Spleen (tissue), 7 donors: ENCODE measurements at regions not wholly inside any gene's neighbourhood (a gene's known extent, or its start where the extent isn't known, plus 50 kb on each side); places are given as distances from the start of the nearest gene placed in this dataset.

Experiments
- CTCF ChIP-seq, 11 experiments: fragments of 200-600 bp in 7 of 11; fragments of 450-650 bp in 4 of 11; sonication (generic) in 4 of 11; IDR thresholded peaks in 8 of 11; conservative IDR thresholded peaks in 3 of 11; 1 replicate in 7 of 11; 2 replicates in 4 of 11; pipeline versions ENCODE4 v1.4.0 to v1.8.0; 2016 to 2021; ENCODE audit warnings: antibody characterized with exemption in 11 of 11, inconsistent platforms in 4 of 11, mild to moderate bottlenecking in 1 of 11
- POLR2A ChIP-seq, 3 donors: fragments of 450-650 bp; IDR thresholded peaks; one replicate each; pipeline ENCODE4 v1.5.1; 2017; ENCODE audit warnings: antibody characterized with exemption in 3 of 3, mild to moderate bottlenecking in 1 of 3
- POLR2AphosphoS5 ChIP-seq, 3 donors: sonication (generic); formaldehyde crosslinking; IDR thresholded peaks; one replicate each; pipeline ENCODE4 v1.5.1; 2017; ENCODE audit warnings: antibody characterized with exemption in 3 of 3
- donor health status: DM: no; HTN: no; CAD: no; lungs with moderate emphysema.
- donor health status: DM: no; HTN: no; CAD: no.
- donor health status: DM: no; HTN: no; CAD: no.

- no peak for TF ChIP-seq POLR2A (IDR thresholded peaks at IDR 0.05)
- TF ChIP-seq CTCF (IDR thresholded peaks at IDR 0.05 in 8 of 11, conservative IDR thresholded peaks at IDR 0.05 in 3 of 11), result no peak
- TF ChIP-seq POLR2AphosphoS5 (IDR thresholded peaks at IDR 0.05), result no peak
These were observed 139.9 kb downstream of the PCDH20 start for GRCh38 chr13:61275736-61276135.
